OCI-M2 (cell line): ENCODE measurements at regions not wholly inside any gene's neighbourhood (a gene's known extent, or its start where the extent isn't known, plus 50 kb on each side); places are given as distances from the start of the nearest gene placed in this dataset.
"Not testable (repeated sequence)": the region's sequence is repeated elsewhere in the genome, so short reads cannot be mapped to it uniquely, and the experiment has no call there.

Source experiments
- DNase-seq: peaks from one replicate; lab custom pipeline; 2025; ENCODE audit not compliant: unreplicated experiment; lab: John Stamatoyannopoulos, UW

DNA sequence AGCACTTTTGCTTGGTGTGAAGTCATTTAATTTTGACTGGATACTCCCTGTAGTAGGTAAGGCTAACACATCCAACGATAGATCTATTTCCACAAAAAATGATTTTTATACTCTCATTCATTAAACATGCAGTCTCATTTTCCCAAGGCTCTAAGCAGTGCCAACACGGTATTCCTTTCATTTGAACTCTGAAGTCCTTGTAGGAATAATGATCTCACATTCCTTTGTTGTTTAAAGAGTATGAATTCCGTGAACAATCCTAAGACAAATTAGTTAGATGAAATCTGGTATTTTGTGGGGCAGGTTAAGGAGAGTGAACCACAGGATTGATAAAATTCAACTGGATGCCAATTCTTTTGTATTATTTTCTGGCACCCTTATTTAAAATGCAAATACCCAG, 66.6 kb downstream of the LACC1 start:
- no peak for DNase-seq

DNA sequence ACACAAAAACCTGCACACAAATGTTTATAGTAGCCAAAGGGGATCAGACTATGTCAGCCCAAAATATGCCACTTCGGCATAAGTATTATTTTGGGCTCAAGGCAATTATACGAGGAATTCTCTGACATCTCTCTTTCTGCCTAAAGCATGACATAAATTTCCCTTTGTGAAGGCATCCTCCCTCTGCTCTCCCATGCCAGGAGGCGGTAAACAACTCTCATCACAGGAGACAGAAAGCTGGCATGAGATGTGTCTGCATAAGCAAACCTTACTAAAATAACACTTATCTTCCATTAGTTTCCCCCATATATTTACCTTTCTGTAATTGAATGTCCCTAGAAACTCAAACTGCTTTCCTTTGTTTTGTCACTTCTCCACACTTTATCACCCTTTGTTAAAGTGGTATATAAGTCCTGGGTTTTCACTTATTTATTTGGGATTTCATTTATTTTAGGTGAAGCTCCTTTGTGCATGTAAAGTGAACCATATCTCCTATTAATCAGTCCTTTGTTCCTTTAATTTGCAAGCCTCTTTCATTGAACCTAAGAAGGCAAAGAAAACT, 68.3 kb downstream of the LACC1 start:
- DNase-seq = no peak

DNA sequence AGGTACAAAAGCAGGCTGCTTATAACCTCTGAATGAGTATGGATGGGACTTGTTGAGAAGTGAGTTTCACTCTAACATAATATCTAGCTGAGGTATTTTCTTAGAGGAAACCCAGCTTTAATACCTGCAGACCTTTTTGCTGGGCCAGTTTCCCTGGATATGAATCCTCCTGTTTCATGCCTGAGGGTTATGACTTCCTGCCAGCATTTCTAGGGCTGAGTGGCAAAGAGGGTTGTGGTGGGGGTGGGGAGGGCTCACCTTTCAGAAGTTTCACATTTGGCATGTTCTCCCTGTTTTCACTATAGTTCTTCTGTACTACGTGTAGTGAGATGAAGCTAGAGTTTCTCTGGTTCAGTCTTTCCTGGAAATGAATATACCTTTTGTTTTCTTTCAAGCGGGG, 73.7 kb downstream of the LACC1 start:
- no peak for DNase-seq

DNA sequence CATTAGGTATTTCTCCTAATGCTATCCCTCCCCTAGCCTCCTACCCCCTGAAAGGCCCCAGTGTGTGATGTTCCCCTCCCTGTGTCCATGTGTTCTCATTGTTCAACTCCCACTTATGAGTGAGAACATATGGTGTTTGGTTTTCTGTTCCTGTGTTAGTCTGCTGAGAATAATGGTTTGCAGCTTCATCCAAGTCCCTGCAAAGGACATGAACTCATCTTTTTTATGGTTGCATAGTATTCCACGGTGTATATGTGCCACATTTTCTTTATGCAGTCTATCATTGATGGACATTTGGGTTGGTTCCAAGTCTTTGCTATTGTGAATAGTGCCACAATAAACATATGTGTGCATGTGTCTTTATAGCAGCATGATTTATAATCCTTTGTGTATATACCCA, 77.3 kb downstream of the LACC1 start:
- DNase-seq = not testable (repeated sequence)

DNA sequence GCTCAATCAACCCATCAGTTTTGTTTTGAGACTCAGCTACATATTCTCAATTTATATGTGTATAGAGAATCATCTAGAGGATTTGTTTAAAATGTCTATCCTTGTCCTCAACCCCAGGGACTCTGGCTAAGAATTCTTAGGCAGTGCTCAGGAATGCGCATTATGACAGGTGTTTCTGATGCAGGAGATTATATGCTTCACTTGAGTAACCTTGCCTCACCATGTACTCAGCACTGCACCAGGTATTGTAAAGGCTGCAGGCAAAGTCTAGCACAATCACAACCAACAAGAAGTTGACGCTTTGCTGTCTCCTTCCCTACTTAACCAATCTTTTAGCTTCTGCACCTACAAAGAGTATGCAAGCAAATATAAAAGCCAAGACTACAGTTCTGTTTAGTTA, 79.6 kb downstream of the LACC1 start:
- no peak for DNase-seq

DNA sequence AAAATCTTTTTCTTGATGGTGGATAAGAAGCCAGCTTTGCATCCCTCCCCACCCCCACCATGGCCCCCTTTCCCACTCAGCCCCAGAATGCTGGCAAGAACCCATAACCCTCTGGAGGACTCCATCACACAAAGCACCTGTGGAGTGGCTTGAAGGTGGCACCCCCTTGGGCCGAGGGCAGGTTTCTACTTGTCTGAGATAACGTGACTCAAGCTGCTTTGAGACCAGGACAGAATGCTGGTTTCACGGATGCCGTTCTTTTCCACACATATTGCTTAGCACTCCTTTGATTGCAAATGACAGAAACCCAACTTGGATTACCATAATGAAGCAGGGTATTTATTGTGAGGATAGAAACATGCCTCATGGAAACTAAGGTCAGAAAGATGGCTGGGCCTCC, 82.2 kb downstream of the LACC1 start:
- DNase-seq = no peak

DNA sequence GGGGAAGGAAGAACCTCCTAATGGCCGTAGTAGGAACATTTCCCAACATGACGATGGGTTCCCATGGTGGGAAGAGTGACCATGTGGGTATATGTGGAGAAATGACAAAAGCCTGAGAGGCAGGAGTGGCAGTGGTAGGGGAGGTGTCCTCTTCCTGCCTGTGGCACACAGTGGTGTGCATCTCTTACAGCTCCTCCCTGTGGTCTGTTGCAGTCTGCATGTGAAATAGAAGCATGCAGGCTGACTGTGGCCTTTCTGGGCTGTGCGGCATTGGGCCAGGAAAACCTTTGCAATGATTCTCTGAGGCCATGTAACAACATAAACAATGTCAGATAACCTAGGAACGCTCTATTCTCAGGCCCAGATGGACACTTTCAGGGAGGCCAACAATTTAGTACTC, 84.0 kb downstream of the LACC1 start:
- no peak for DNase-seq

DNA sequence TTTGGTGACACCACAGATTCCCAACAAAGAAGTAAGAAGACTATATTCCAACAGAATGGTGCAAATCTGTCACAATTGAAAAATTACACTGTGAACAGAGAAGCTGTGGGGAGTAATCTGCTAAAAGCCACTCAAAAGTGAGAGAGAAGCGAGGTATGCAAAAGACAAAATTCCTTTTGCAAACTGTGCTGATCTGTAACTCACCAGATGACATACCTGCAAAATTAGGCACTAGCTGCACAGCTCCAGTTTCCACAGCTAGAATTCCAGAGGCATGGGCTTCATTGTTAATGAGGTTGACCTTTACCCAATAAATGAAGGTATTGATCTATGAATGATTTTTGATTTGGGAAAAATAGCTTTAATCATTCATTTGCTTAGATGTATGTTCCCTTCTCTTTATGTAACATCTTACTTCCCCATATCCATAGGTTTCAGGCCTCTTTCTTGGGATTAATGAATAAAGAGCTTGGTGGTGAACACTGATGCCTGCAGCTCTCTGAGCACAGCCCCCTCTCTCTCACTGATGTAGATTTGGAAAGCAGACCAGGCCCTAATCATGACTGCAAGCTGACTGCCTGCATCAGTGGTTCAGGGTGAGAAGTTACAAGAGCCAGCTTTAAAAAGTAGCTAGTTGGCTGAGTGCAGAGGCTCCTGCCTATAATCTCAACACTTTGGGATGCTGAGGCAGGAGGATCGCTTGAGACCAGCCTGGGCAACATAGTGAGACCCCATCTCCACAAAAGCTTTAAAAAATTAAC, 85.2 kb downstream of the LACC1 start:
- no peak for DNase-seq

DNA sequence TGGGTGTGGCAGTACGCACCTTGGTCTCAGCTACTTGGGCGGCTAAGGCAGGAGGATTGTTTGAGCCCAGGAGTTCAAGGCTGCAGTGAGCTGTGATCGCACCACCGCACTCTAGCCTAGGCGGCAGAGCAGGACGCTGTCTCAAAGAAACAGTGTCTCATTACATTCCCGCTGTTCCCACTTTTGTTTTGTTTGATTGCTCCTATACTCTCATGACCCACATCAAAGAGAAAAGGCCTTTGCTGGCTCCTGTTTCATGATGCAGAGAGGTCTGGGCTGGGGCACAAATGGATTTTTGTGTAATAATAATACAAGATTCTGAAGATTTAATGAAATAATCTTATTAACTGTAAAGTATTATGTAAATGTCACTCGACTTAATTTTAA, 85.7 kb downstream of the LACC1 start:
- DNase-seq = no peak

DNA sequence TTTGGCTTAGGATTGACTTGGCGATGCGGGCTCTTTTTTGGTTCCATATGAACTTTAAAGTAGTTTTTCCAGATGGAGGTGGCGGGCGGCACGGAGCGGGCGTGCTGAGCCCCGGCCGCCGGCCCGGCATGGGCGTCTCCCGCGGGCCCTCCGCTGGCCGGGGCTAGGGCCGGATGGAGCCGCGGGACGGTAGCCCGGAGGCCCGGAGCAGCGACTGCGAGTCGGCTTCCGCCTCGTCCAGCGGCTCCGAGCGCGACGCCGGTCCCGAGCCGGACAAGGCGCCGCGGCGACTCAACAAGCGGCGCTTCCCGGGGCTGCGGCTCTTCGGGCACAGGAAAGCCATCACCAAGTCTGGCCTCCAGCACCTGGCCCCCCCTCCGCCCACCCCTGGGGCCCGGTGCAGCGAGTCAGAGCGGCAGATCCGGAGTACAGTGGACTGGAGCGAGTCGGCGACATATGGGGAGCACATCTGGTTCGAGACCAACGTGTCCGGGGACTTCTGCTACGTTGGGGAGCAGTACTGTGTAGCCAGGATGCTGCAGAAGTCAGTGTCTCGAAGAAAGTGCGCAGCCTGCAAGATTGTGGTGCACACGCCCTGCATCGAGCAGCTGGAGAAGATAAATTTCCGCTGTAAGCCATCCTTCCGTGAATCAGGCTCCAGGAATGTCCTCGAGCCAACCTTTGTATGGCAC, 88.7 kb downstream of the LACC1 start:
- not testable (repeated sequence) for DNase-seq

DNA sequence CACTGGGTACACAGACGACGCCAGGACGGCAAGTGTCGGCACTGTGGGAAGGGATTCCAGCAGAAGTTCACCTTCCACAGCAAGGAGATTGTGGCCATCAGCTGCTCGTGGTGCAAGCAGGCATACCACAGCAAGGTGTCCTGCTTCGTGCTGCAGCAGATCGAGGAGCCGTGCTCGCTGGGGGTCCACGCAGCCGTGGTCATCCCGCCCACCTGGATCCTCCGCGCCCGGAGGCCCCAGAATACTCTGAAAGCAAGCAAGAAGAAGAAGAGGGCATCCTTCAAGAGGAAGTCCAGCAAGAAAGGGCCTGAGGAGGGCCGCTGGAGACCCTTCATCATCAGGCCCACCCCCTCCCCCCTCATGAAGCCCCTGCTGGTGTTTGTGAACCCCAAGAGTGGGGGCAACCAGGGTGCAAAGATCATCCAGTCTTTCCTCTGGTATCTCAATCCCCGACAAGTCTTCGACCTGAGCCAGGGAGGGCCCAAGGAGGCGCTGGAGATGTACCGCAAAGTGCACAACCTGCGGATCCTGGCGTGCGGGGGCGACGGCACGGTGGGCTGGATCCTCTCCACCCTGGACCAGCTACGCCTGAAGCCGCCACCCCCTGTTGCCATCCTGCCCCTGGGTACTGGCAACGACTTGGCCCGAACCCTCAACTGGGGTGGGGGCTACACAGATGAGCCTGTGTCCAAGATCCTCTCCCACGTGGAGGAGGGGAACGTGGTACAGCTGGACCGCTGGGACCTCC, 89.4 kb downstream of the LACC1 start:
- not testable (repeated sequence) for DNase-seq

DNA sequence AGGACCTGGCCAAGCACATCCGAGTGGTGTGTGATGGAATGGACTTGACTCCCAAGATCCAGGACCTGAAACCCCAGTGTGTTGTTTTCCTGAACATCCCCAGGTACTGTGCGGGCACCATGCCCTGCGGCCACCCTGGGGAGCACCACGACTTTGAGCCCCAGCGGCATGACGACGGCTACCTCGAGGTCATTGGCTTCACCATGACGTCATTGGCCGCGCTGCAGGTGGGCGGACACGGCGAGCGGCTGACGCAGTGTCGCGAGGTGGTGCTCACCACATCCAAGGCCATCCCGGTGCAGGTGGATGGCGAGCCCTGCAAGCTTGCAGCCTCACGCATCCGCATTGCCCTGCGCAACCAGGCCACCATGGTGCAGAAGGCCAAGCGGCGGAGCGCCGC, 90.2 kb downstream of the LACC1 start:
- DNase-seq = not testable (repeated sequence)

DNA sequence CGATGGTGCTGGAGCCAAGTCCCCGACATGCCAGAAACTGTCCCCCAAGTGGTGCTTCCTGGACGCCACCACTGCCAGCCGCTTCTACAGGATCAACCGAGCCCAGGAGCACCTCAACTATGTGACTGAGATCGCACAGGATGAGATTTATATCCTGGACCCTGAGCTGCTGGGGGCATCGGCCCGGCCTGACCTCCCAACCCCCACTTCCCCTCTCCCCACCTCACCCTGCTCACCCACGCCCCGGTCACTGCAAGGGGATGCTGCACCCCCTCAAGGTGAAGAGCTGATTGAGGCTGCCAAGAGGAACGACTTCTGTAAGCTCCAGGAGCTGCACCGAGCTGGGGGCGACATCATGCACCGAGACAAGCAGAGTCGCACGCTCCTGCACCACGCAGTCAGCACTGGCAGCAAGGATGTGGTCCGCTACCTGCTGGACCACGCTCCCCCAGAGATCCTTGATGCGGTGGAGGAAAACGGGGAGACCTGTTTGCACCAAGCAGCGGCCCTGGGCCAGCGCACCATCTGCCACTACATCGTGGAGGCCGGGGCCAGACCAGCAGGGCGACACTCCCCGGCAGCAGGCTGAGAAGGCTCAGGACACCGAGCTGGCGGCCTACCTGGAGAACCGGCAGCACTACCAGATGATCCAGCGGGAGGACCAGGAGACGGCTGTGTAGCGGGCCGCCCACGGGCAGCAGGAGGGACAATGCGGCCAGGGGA, 91.0 kb downstream of the LACC1 start:
- not testable (repeated sequence) for DNase-seq

DNA sequence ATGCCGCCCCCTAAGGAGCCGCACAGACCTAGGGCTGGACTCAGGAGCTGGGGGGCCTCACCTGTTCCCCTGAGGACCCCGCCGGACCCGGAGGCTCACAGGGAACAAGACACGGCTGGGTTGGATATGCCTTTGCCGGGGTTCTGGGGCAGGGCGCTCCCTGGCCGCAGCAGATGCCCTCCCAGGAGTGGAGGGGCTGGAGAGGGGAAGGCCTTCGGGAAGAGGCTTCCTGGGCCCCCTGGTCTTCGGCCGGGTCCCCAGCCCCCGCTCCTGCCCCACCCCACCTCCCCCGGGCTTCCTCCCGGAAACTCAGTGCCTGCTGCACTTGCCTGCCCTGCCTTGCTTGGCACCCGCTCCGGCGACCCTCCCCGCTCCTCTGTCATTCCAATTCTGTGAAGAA, 91.6 kb downstream of the LACC1 start:
- DNase-seq = not testable (repeated sequence)

DNA sequence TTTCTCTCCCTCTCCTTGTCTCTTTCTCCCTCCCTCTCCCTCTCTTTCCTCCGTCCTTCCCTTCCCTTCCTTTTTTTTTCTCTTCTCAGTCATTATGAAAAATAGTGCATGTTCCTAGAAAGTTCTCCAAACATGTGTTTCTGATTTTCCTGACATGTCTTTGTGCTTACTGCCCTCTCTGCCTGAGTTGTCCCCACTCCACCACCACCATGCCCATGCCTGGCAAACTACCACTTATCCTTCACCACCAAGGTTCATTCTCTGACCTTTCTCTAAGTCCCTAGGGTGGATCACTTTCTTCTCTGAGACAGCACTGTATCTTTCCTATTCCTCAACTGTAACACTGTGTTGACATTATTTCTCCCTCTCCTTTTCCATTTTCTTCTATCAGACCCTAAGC, 98.2 kb downstream of the LACC1 start:
- DNase-seq = no peak

DNA sequence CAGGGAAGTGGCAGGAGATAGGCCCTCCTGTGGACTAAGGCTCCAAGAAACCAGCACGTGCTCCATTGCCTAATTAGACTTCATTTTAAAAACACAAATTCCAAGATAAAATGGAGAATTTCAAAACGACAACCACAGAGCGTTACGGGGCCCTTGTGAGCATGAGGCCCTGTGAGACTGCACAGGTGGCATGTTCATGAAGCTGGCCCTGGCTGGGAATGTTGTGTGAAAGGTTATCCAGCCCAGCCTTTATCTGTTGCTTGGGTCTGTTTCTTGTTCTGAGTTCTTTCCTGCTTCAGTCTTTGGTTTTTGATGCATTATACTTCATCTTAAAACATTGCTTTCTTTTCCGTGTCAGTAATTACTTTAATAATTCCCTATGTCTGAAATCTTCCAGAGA, 99.0 kb downstream of the LACC1 start:
- DNase-seq = no peak

DNA sequence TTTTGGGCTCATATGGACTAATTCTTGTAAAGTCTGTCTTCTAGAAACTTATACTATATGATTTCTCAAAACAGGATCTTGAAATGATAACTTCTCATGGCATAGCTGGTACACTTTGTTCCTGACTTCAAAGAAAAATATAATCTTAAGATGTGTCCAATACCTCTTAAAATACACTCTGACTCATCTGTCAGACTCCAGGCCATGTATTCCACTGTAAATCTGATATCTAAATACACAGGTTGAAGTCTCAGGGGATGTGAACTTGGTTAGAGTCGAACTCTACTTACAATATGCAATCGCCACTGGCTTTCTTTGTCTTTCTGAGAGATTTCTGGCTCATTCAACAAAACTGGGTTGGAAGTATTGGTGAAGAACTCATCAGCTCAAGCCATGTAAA, 99.8 kb downstream of the LACC1 start:
- no peak for DNase-seq

DNA sequence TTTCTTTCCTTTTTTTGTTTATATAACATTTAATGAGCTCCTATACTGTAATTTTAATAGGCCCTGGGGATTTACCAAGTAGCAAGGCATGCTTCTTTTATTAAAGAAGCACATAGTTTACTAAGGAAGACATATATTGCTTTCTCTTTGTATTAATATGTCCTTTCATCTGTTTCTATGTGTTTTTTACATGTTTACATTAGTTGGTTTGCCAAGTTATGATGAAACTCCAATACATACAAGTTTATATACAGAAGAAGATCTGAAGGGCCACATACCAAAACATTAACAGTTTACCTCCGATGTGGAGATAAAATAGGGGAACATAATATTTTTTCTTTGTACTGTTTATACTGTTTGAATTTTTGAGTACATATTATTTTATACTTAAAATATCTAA, 100.9 kb downstream of the LACC1 start:
- DNase-seq = no peak

DNA sequence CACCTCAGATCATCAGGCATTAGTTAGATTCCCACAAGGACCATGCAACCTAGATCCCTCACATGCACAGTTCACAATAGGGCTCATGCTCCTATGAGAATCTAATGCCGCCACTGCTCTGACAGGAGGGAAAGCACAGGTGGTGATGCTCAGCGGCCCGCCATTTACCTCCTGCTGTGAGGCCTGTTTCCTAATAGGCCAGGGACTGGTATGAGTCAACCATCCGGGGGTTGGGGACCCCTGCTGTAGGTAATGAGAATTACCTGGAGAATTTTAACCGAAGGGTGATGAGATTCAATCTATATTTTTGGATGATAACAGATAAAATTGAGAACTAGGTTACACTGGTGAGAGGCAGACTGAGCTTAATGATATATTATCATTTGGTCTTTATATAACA, 101.4 kb downstream of the LACC1 start:
- DNase-seq = no peak

DNA sequence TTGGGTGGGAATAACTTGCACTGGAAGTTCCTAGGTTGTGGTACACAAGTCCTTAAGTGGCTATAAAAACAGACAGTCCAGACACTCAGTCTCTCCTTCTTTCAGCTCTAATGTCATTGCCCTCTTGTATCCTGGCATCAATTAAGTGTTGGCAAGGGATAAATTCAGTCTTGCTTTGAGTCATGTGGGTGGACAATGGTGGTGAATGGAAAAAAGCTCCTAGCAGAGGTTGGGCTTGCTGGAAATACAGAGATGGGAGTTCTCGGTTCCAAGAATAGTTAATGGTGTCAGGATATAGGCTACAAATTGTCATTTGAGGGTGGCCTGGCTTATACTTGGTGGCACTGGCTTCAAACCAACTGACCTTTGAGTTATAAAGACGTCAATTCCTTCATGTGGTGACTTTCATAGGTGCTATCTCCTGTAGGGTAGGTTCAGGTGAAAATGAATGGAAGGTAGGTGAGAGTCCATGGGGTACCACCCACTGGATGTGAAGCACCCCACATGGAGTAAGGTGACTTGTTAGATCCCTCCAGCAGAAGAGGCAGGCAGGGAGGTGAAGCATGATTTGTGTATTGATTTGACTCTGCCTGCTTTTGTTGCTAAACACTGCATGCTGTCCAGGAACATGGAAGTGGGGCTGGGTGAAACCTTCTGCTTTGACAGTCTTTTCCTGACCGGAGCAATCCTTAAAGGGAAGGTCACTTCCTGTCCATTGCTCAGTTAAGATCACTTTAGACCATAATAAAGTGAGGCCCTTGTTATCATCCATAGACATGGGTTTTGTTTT, 102.0 kb downstream of the LACC1 start:
- DNase-seq = no peak
